CD8-positive, alpha-beta memory T cell (primary cell): ENCODE measurements at regions not wholly inside any gene's neighbourhood (a gene's known extent, or its start where the extent isn't known, plus 50 kb on each side); places are given as distances from the start of the nearest gene placed in this dataset.

ENCODE experiments used
- CTCF ChIA-PET: fragments of 350-600 bp; sonication (Branson Sonifier 250); formaldehyde crosslinking; loops from one replicate; lab custom pipeline; 2021; ENCODE audit warnings: antibody characterized with exemption; lab: Charles Lee
- POLR2A ChIA-PET: fragments of 350-600 bp; sonication (Branson Sonifier 250); formaldehyde crosslinking; loops from one replicate; lab custom pipeline; 2021; ENCODE audit warnings: antibody characterized with exemption; lab: Charles Lee
- DNase-seq, 5 donors: peaks; one replicate each; pipeline versions ENCODE4 v3.0.0 to v3.0.0-alpha.2; 2020 to 2022; ENCODE audit warnings: mixed read lengths in 1 of 5
- H3K27ac ChIP-seq: one replicate; pipeline ENCODE4 v1.7.0; 2013; ENCODE audit warnings: low read depth, mild to moderate bottlenecking, low read length, moderate library complexity
- H3K27me3 ChIP-seq: 2 replicates; pipeline ENCODE4 v1.7.0; 2013; ENCODE audit warnings: low read length, mild to moderate bottlenecking; ENCODE audit not compliant: insufficient read depth, poor library complexity, severe bottlenecking
- H3K36me3 ChIP-seq: 2 replicates; pipeline ENCODE4 v1.7.0; 2013; ENCODE audit warnings: mild to moderate bottlenecking, low read length, moderate library complexity; ENCODE audit not compliant: insufficient read depth
- H3K4me1 ChIP-seq: 2 replicates; pipeline ENCODE4 v1.7.0; 2013; ENCODE audit warnings: mild to moderate bottlenecking, low read length, moderate library complexity; ENCODE audit not compliant: insufficient read depth
- H3K4me3 ChIP-seq: 2 replicates; pipeline ENCODE4 v1.7.0; 2013; ENCODE audit warnings: mild to moderate bottlenecking, low read length
- H3K9me3 ChIP-seq: 2 replicates; pipeline ENCODE4 v1.7.0; 2013; ENCODE audit warnings: mild to moderate bottlenecking, low read length
- H3K27ac Mint-ChIP-seq, 8 donors: one replicate each; pipeline ENCODE4 v1.8.0; 2020 to 2021; ENCODE audit warnings: mixed read lengths in 8 of 8, mild to moderate bottlenecking in 6 of 8, inconsistent platforms in 3 of 8, moderate library complexity in 3 of 8
- H3K27me3 Mint-ChIP-seq, 2 donors: one replicate each; pipeline ENCODE4 v1.8.0; 2020 to 2021; ENCODE audit warnings: mixed read lengths in 2 of 2, mild to moderate bottlenecking in 1 of 2, moderate library complexity in 1 of 2
- H3K36me3 Mint-ChIP-seq, 3 donors: one replicate each; pipeline ENCODE4 v1.8.0; 2020 to 2021; ENCODE audit warnings: mixed read lengths in 3 of 3, inconsistent platforms in 1 of 3, mild to moderate bottlenecking in 1 of 3
- H3K4me1 Mint-ChIP-seq, 3 donors: one replicate each; pipeline ENCODE4 v1.8.0; 2020 to 2021; ENCODE audit warnings: mixed read lengths in 3 of 3, inconsistent platforms in 1 of 3, mild to moderate bottlenecking in 1 of 3
- H3K4me3 Mint-ChIP-seq, 7 donors: one replicate each; pipeline ENCODE4 v1.8.0; 2020 to 2021; ENCODE audit warnings: mixed read lengths in 7 of 7, mild to moderate bottlenecking in 6 of 7, moderate library complexity in 4 of 7, inconsistent platforms in 2 of 7
- H3K9me3 Mint-ChIP-seq, 5 donors: one replicate each; pipeline ENCODE4 v1.8.0; 2020 to 2022; ENCODE audit warnings: mixed read lengths in 5 of 5, mild to moderate bottlenecking in 3 of 5, moderate library complexity in 2 of 5, inconsistent platforms in 1 of 5

DNA sequence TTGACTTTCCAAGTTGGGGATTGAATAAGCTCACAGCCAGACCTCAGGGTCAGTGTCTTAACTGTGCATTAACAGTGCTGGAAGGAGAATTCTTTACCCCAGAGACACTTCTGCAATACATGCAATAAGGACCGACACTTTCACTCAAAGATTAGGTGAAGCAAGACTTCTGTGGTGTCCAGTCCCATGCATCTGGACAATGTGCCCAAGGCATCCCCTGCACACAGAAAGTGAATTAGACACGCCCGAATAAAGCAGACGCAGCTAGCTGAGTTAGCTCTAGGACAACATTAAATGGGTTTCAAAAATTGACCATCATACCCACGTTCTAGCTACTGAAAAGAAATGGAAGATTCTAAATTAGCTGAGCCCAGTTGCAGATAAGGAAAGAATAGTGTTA is 223.9 kb upstream of the NR2F2 start:
- Mint-ChIP-seq H3K4me1 (no peaks in the 10 kb centered on the region), H3K4me3 (no peak overlapping the region), H3K9me3 (peaks cover 0 to 1% (median 0%) of the 10 kb centered on the region in 5 donors), H3K36me3 (peaks cover 0 to 2% (median 0%) of the 10 kb centered on the region in 3 donors), H3K27me3 (peaks cover 0 to 3% of the 10 kb centered on the region in 2 donors), H3K27ac (no peak overlapping the region)
- no peak for DNase-seq
- Histone ChIP-seq H3K27me3 (no peaks in the 10 kb centered on the region), H3K9me3 (no peaks in the 10 kb centered on the region), H3K27ac (no peak overlapping the region), H3K4me1 (no peaks in the 10 kb centered on the region), H3K4me3 (no peak overlapping the region), H3K36me3 (no peaks in the 10 kb centered on the region)
- POLR2A ChIA-PET, result no interaction called here
- CTCF ChIA-PET, result no interaction called here

DNA sequence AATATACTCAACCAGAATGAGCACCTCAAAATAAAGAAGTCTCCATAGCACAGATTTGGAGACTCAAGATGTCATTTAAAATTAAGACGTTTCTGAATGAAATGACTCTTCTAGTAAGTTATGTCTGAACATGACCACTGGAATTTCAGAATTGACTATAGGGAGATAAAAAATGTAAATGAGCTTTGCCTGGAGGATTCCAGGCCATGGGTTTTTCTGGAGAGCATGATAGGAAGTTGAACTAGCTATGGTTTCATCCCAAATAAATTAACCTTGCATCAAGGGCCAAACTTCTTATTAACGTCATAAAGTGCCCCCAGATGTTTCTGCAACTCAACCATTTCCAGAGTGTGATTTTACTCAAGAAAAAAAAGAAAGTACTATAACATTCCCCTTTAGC is 222.6 kb upstream of the NR2F2 start:
- Mint-ChIP-seq H3K27ac (no peak overlapping the region), H3K4me1 (no peaks in the 10 kb centered on the region), H3K27me3 (peaks cover 0 to 3% of the 10 kb centered on the region in 2 donors), H3K36me3 (peaks cover 0 to 2% (median 0%) of the 10 kb centered on the region in 3 donors), H3K4me3 (no peak overlapping the region), H3K9me3 (peaks cover 0 to 1% (median 0%) of the 10 kb centered on the region in 5 donors)
- POLR2A ChIA-PET, result no interaction called here
- H3K4me1 ChIP-seq, result no peaks in the 10 kb centered on the region
- no peak for DNase-seq
- H3K27me3 ChIP-seq, result no peaks in the 10 kb centered on the region
- no peak overlapping the region for H3K4me3 ChIP-seq
- no peaks in the 10 kb centered on the region for H3K36me3 ChIP-seq
- H3K27ac ChIP-seq, result no peak overlapping the region
- CTCF ChIA-PET, result no interaction called here
- H3K9me3 ChIP-seq, result no peaks in the 10 kb centered on the region

DNA sequence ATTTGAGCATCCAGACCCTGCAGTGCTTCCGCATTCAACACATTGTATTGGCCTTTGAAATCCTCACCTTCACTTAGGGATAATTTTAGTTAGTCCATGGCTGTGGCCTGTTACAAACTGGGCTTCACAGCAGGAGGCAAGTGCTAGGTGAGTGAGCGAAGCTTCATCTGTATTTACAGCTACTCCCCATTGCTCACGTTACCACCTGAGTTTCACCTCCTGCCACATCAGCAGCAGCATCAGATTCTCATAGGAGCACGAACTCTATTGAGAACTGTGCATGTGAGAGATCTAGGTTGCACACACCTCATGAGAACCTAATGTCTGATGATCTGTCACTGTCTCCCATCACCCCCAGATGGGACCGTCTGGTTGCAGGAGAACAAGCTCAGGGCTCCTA is 222.1 kb upstream of the NR2F2 start:
- Mint-ChIP-seq H3K4me3 (no peak overlapping the region), H3K27ac (no peak overlapping the region), H3K4me1 (no peaks in the 10 kb centered on the region), H3K27me3 (peaks cover 0 to 3% of the 10 kb centered on the region in 2 donors), H3K9me3 (peaks cover 0 to 1% (median 0%) of the 10 kb centered on the region in 5 donors), H3K36me3 (peaks cover 0 to 2% (median 0%) of the 10 kb centered on the region in 3 donors)
- ChIA-PET CTCF (no interaction called here), POLR2A (no interaction called here)
- Histone ChIP-seq H3K27ac (no peak overlapping the region), H3K36me3 (no peaks in the 10 kb centered on the region), H3K4me3 (no peak overlapping the region), H3K27me3 (no peaks in the 10 kb centered on the region), H3K9me3 (no peaks in the 10 kb centered on the region), H3K4me1 (no peaks in the 10 kb centered on the region)
- no peak for DNase-seq

DNA sequence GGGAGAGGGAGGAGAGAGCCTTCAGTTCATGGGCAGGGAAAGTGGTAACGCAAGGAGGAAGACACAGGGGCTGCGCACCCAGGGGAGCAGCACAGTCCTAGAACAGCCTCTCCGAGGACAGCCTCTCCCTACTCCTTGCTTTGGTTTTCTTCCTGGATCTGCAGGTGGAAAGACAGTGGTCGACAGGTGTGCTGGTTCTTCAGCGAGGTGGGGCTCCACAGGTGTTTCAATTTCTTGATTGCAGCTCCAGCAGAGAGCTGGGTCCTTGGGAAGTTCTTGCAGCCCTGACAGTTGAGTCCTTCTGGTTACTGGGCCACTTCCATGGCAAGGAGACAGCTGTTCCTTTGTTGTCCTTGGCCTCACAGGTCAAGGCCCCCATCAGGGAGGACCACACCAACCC is 220.7 kb upstream of the NR2F2 start:
- Mint-ChIP-seq H3K27ac (no peak overlapping the region), H3K4me1 (no peaks in the 10 kb centered on the region), H3K27me3 (peaks cover 0 to 3% of the 10 kb centered on the region in 2 donors), H3K36me3 (peaks cover 0 to 2% (median 0%) of the 10 kb centered on the region in 3 donors), H3K4me3 (no peak overlapping the region), H3K9me3 (peaks cover 0 to 1% (median 0%) of the 10 kb centered on the region in 5 donors)
- no peaks in the 10 kb centered on the region for H3K4me1 ChIP-seq
- ChIA-PET CTCF (no interaction called here), POLR2A (no interaction called here)
- H3K36me3 ChIP-seq, result no peaks in the 10 kb centered on the region
- no peaks in the 10 kb centered on the region for H3K9me3 ChIP-seq
- no peak for DNase-seq
- H3K4me3 ChIP-seq, result no peak overlapping the region
- H3K27me3 ChIP-seq, result no peaks in the 10 kb centered on the region
- no peak overlapping the region for H3K27ac ChIP-seq

DNA sequence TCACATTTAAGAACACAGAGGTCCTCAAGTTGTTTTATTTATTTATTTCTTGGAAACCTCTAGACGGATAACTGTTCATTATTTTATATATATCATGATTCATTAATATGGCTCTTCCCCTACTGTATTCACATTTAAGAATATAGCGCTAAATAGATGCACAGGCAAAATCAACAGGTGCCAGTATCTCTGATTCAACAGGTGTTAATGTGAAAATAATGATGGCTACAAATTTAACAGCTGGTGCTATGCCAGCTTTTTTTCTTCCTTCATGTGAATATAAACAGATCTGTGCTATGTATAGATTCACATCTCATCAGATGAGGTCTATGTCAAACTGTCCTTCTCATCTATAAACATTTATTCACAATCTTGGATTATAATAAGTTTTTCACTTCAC is 218.5 kb upstream of the NR2F2 start:
- H3K27me3 Mint-ChIP-seq, result peaks cover 0 to 9% of the 10 kb centered on the region in 2 donors
- no peak overlapping the region for H3K27ac Mint-ChIP-seq
- Histone ChIP-seq H3K27ac (no peak overlapping the region), H3K4me1 (no peaks in the 10 kb centered on the region), H3K4me3 (no peak overlapping the region), H3K36me3 (no peaks in the 10 kb centered on the region), H3K27me3 (no peaks in the 10 kb centered on the region), H3K9me3 (no peaks in the 10 kb centered on the region)
- no peaks in the 10 kb centered on the region for H3K36me3 Mint-ChIP-seq
- H3K4me3 Mint-ChIP-seq, result no peak overlapping the region
- no peak for DNase-seq
- POLR2A ChIA-PET, result no interaction called here
- no peaks in the 10 kb centered on the region for H3K4me1 Mint-ChIP-seq
- H3K9me3 Mint-ChIP-seq, result peaks cover 0 to under 1% (median 0%) of the 10 kb centered on the region in 5 donors
- CTCF ChIA-PET, result no interaction called here

DNA sequence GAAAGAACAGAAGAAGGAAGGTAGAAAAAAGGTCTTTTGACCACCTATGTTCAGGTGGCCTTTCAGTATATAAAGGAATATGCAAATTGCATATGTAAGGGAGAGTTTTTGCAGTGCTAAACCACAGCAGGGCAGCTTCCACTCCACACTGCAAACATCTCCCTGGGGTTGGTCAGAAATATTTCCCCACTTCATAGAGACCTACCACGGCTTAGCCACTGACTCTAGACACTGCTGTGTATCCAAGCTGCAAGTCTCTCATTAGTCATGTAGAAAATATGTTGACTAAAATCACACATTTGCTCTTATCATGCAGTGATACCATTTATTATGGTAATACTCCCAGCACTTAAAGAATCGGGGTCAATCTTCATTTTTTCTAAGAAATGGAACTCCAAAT is 214.9 kb upstream of the NR2F2 start:
- ChIA-PET POLR2A (no interaction called here), CTCF (no interaction called here)
- Histone ChIP-seq H3K9me3 (no peaks in the 10 kb centered on the region), H3K27me3 (no peaks in the 10 kb centered on the region), H3K36me3 (no peaks in the 10 kb centered on the region), H3K4me1 (no peaks in the 10 kb centered on the region), H3K4me3 (no peak overlapping the region), H3K27ac (no peak overlapping the region)
- Mint-ChIP-seq H3K27ac (no peak overlapping the region), H3K27me3 (peaks cover 0 to 9% of the 10 kb centered on the region in 2 donors), H3K36me3 (no peaks in the 10 kb centered on the region), H3K9me3 (no peaks in the 10 kb centered on the region), H3K4me3 (no peak overlapping the region), H3K4me1 (no peaks in the 10 kb centered on the region)
- DNase-seq, result no peak

DNA sequence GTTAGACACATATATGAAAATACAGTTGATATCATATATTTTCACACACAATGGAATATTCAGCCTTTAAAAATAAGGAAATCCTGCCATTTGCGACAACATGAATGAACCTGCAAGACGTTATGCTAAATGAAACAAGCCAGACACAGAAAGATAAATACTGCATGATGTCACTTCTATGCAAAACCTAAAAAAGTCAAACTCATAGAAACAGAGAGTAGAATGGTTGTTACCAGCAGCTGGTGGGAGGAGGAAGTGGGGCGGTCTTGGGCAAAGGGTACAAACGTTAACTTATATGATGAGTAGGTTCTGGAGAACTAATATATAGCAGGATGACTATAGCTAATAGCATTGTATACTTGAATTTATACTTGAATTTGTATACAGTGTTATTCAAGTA is 213.2 kb upstream of the NR2F2 start:
- POLR2A ChIA-PET, result no interaction called here
- no peaks in the 10 kb centered on the region for H3K36me3 Mint-ChIP-seq
- H3K27me3 Mint-ChIP-seq, result peaks cover 0 to 9% of the 10 kb centered on the region in 2 donors
- no peaks in the 10 kb centered on the region for H3K36me3 ChIP-seq
- H3K4me1 ChIP-seq, result no peaks in the 10 kb centered on the region
- CTCF ChIA-PET, result interaction anchor here (0.7 kb wide), 1 partner anchor 615 kb away, joined by 3 read pairs; no protein-coding TSS in a partner anchor
- no peak overlapping the region for H3K4me3 Mint-ChIP-seq
- H3K4me3 ChIP-seq, result no peak overlapping the region
- no peaks in the 10 kb centered on the region for H3K27me3 ChIP-seq
- H3K9me3 ChIP-seq, result no peaks in the 10 kb centered on the region
- H3K9me3 Mint-ChIP-seq, result no peaks in the 10 kb centered on the region
- no peak overlapping the region for H3K27ac ChIP-seq
- H3K4me1 Mint-ChIP-seq, result no peaks in the 10 kb centered on the region
- no peak overlapping the region for H3K27ac Mint-ChIP-seq
- no peak for DNase-seq

DNA sequence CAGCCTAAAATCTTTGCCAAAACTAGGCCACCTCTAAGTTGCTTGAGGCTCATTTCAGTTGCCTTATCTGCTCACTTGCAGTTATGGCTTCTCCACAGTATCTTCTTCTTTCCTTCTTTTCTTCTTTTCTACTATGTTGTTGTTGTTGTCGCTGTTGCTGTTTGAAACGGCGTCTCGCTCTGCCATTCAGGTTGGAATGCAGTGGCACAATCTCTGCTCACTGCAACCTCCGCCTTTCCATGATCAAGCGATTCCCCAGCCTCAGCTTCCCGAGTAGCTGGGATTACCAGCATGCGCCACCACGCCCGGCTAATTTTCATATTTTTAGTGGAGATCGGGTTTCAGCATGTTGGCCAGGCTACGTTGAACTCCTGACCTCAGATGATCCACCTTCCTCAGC is 210.8 kb upstream of the NR2F2 start:
- no peaks in the 10 kb centered on the region for H3K36me3 Mint-ChIP-seq
- Histone ChIP-seq H3K27me3 (no peaks in the 10 kb centered on the region), H3K9me3 (no peaks in the 10 kb centered on the region), H3K4me1 (no peaks in the 10 kb centered on the region), H3K27ac (no peak overlapping the region), H3K4me3 (no peak overlapping the region), H3K36me3 (no peaks in the 10 kb centered on the region)
- POLR2A ChIA-PET, result no interaction called here
- H3K4me3 Mint-ChIP-seq, result no peak overlapping the region
- H3K27me3 Mint-ChIP-seq, result peaks cover 0 to 13% of the 10 kb centered on the region in 2 donors
- no peaks in the 10 kb centered on the region for H3K4me1 Mint-ChIP-seq
- CTCF ChIA-PET, result no interaction called here
- H3K9me3 Mint-ChIP-seq, result no peaks in the 10 kb centered on the region
- no peak for DNase-seq
- no peak overlapping the region for H3K27ac Mint-ChIP-seq
